ENCODE measurements at regions not wholly inside any gene's neighbourhood (a gene's known extent, or its start where the extent isn't known, plus 50 kb on each side); places are given as distances from the start of the nearest gene placed in this dataset.

DNA sequence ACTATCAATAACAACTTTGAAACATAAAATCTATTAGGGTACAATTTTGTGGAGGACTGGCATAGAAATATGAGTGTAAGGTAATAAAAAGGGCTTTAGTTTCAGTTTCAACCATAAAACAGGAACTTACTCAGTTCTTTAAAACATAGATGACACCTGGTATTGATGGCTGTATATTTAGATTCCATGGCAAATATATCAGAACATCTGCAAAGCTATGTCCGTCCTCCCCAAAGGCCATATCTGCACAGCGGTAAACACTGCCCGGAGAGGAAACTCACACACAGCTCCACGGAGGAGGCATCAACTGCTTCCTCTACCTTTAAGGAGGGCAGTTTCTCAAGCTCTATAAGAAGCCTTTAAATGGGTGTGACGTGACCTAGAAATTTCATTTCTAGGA, 993.3 kb downstream of the BRD1 start:
- no TSS peak for BruUV-seq (replicated peaks)
- Histone ChIP-seq H3K27ac (ENCODE audit: low read length) (no peak overlapping the region), H3K36me3 (ENCODE audit: control insufficient read depth, insufficient read depth, low read length) (no peaks in the 10 kb centered on the region), H3K27me3 (ENCODE audit: control insufficient read depth, insufficient read depth, low read length) (no peaks in the 10 kb centered on the region), H3K4me1 (ENCODE audit: control insufficient read depth, insufficient read depth, low read length) (no peaks in the 10 kb centered on the region), H3K9me3 (ENCODE audit: control insufficient read depth, insufficient read depth, low read depth, low read length) (no peaks in the 10 kb centered on the region), H3K4me3 (ENCODE audit: low read depth in 2 of 2, low read length in 2 of 2) (no peak overlapping the region)
- in situ Hi-C loops (cut with HindIII; ENCODE audit: low pct_unique_long_range_greater_than_20kb, low sequenced_read_pairs), result no loop called here
- TF ChIP-seq POLR2AphosphoS5 (IDR thresholded peaks at IDR 0.05; ENCODE audit: low read depth, low read length) (no peak), SIN3A (IDR thresholded peaks at IDR 0.05; ENCODE audit: borderline replicate concordance, insufficient read depth, low read depth, low read length) (no peak), TCF7L2 (IDR thresholded peaks at IDR 0.05; ENCODE audit: low read depth, low read length) (no peak)
- TF ChIP-seq, protein P1, sequence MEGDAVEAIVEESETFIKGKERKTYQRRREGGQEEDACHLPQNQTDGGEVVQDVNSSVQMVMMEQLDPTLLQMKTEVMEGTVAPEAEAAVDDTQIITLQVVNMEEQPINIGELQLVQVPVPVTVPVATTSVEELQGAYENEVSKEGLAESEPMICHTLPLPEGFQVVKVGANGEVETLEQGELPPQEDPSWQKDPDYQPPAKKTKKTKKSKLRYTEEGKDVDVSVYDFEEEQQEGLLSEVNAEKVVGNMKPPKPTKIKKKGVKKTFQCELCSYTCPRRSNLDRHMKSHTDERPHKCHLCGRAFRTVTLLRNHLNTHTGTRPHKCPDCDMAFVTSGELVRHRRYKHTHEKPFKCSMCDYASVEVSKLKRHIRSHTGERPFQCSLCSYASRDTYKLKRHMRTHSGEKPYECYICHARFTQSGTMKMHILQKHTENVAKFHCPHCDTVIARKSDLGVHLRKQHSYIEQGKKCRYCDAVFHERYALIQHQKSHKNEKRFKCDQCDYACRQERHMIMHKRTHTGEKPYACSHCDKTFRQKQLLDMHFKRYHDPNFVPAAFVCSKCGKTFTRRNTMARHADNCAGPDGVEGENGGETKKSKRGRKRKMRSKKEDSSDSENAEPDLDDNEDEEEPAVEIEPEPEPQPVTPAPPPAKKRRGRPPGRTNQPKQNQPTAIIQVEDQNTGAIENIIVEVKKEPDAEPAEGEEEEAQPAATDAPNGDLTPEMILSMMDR (IDR thresholded peaks at IDR 0.05), result no peak
- TF ChIP-seq, protein P2, sequence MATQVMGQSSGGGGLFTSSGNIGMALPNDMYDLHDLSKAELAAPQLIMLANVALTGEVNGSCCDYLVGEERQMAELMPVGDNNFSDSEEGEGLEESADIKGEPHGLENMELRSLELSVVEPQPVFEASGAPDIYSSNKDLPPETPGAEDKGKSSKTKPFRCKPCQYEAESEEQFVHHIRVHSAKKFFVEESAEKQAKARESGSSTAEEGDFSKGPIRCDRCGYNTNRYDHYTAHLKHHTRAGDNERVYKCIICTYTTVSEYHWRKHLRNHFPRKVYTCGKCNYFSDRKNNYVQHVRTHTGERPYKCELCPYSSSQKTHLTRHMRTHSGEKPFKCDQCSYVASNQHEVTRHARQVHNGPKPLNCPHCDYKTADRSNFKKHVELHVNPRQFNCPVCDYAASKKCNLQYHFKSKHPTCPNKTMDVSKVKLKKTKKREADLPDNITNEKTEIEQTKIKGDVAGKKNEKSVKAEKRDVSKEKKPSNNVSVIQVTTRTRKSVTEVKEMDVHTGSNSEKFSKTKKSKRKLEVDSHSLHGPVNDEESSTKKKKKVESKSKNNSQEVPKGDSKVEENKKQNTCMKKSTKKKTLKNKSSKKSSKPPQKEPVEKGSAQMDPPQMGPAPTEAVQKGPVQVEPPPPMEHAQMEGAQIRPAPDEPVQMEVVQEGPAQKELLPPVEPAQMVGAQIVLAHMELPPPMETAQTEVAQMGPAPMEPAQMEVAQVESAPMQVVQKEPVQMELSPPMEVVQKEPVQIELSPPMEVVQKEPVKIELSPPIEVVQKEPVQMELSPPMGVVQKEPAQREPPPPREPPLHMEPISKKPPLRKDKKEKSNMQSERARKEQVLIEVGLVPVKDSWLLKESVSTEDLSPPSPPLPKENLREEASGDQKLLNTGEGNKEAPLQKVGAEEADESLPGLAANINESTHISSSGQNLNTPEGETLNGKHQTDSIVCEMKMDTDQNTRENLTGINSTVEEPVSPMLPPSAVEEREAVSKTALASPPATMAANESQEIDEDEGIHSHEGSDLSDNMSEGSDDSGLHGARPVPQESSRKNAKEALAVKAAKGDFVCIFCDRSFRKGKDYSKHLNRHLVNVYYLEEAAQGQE (IDR thresholded peaks at IDR 0.05; ENCODE audit: insufficient read depth in 1 of 2, low read depth in 2 of 2, low read length in 1 of 2), result no peak
- DNase-seq (ENCODE audit: low read depth, low spot score), result no peak
- no peak for ATAC-seq
- intact Hi-C loops (cut with micrococcal nuclease; ENCODE audit: unreplicated experiment), result no loop called here
- CTCF ChIA-PET, result no interaction called here
- POLR2A ChIA-PET, result no interaction called here

DNA sequence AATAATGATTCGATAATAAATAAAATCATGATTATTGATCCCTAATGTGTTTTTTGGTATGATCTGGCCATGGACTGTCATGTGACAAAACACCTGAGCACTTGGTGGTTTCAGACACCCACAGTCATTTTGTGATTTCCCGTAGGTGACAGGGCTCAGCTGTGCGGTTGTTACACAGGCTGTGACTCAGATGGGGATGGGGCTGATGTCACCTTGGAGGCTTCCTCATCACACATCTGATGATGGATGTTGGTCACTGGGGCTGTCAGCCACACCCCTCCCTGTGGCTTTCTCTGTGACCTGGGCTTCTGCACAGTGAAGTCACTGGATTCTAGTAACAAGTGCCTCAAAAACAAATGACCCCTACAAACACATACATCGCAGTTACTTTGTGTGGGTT, 995.1 kb downstream of the BRD1 start:
- DNase-seq (ENCODE audit: low read depth, low spot score), result no peak
- ATAC-seq, result no peak
- Histone ChIP-seq H3K4me3 (ENCODE audit: low read depth in 2 of 2, low read length in 2 of 2) (no peak overlapping the region), H3K9me3 (ENCODE audit: control insufficient read depth, insufficient read depth, low read depth, low read length) (no peaks in the 10 kb centered on the region), H3K27me3 (ENCODE audit: control insufficient read depth, insufficient read depth, low read length) (no peaks in the 10 kb centered on the region), H3K4me1 (ENCODE audit: control insufficient read depth, insufficient read depth, low read length) (no peaks in the 10 kb centered on the region), H3K27ac (ENCODE audit: low read length) (no peak overlapping the region), H3K36me3 (ENCODE audit: control insufficient read depth, insufficient read depth, low read length) (no peaks in the 10 kb centered on the region)
- POLR2A ChIA-PET, result no interaction called here
- CTCF ChIA-PET, result no interaction called here
- TF ChIP-seq POLR2AphosphoS5 (IDR thresholded peaks at IDR 0.05; ENCODE audit: low read depth, low read length), result no peak
- TF ChIP-seq SIN3A (IDR thresholded peaks at IDR 0.05; ENCODE audit: borderline replicate concordance, insufficient read depth, low read depth, low read length), result no peak
- TF ChIP-seq, protein P1 (IDR thresholded peaks at IDR 0.05), result no peak
- TF ChIP-seq TCF7L2 (IDR thresholded peaks at IDR 0.05; ENCODE audit: low read depth, low read length), result no peak
- TF ChIP-seq, protein P2 (IDR thresholded peaks at IDR 0.05; ENCODE audit: insufficient read depth in 1 of 2, low read depth in 2 of 2, low read length in 1 of 2), result no peak
- intact Hi-C loops (cut with micrococcal nuclease; ENCODE audit: unreplicated experiment), result no loop called here
- in situ Hi-C loops (cut with HindIII; ENCODE audit: low pct_unique_long_range_greater_than_20kb, low sequenced_read_pairs), result no loop called here
- BruUV-seq (replicated peaks), result no TSS peak

Measured in Panc1 (cell line).